H1 (cell line): ENCODE measurements at regions not wholly inside any gene's neighbourhood (a gene's known extent, or its start where the extent isn't known, plus 50 kb on each side); places are given as distances from the start of the nearest gene placed in this dataset.

Experiments
- NRF1 ChIP-seq: IDR thresholded peaks from 2 replicates; pipeline ENCODE4 v1.6.1; 2011; ENCODE audit warnings: mild to moderate bottlenecking, low read depth, low read length, improper control_type of control experiment
- SP2 ChIP-seq: IDR thresholded peaks from 2 replicates; pipeline ENCODE4 v1.6.1; 2012; ENCODE audit warnings: mild to moderate bottlenecking, low read length, inconsistent platforms
- TF ChIP-seq, protein P1 (sequence below): IDR thresholded peaks from 2 replicates; pipeline ENCODE4 v1.6.1; 2011; ENCODE audit warnings: low read length, improper control_type of control experiment

DNA sequence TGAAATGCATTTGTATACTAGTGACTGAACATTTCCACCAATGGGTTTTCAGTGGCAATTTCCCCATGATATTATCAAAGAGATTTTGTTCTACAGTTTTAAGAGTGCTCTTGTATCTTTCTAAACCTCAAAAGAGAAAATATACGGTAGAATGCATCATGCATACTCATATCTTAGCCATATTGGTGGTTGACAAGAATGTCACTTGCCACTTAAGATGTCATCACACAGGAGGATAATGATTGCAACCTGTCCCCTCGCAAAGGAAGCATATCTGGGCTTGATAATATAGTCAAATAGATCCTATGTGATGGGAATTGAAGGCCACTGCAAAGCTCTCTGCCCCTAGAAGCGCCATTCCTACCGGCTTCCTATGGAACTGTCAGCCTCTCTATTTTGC lies 79.3 kb upstream of the ARMC3 start (continued):
- TF ChIP-seq NRF1 (no peak), SP2 (no peak)
- TF ChIP-seq, protein P1, sequence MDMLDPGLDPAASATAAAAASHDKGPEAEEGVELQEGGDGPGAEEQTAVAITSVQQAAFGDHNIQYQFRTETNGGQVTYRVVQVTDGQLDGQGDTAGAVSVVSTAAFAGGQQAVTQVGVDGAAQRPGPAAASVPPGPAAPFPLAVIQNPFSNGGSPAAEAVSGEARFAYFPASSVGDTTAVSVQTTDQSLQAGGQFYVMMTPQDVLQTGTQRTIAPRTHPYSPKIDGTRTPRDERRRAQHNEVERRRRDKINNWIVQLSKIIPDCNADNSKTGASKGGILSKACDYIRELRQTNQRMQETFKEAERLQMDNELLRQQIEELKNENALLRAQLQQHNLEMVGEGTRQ: no peak
